C4-2B (cell line): ENCODE measurements at regions not wholly inside any gene's neighbourhood (a gene's known extent, or its start where the extent isn't known, plus 50 kb on each side); places are given as distances from the start of the nearest gene placed in this dataset.

Experiments
- H3K27ac ChIP-seq: fragments of 450-650 bp; 2 replicates; pipeline ENCODE4 v1.5.1; 2017
- ZFX ChIP-seq: fragments of 450-650 bp; IDR thresholded peaks from 2 replicates; pipeline ENCODE4 v1.6.1; 2017
- TF ChIP-seq, protein P1 (sequence below): fragments of 450-650 bp; conservative IDR thresholded peaks from 2 replicates; pipeline ENCODE4 v1.5.1; 2017; ENCODE audit warnings: mild to moderate bottlenecking

DNA sequence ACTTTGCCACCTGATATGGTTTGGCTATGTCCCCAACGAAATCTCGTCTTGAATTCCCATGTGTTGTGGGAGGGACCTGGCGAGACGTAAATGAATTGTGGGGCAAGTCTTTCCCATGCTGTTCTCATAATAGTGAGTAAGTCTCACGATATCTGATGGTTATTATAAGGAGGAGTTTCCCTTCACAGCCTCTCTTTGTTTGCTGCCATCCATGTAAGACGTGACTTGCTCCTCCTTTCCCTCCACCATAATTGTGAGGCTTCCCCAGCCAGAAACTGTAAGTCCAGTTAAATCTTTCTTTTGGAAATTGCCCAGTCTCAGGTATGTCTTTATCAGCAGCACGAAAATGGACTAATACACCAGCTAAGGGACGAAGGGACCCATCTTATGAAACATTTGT lies 1303.3 kb downstream of the SUCLG1 start:
- TF ChIP-seq, protein P1, sequence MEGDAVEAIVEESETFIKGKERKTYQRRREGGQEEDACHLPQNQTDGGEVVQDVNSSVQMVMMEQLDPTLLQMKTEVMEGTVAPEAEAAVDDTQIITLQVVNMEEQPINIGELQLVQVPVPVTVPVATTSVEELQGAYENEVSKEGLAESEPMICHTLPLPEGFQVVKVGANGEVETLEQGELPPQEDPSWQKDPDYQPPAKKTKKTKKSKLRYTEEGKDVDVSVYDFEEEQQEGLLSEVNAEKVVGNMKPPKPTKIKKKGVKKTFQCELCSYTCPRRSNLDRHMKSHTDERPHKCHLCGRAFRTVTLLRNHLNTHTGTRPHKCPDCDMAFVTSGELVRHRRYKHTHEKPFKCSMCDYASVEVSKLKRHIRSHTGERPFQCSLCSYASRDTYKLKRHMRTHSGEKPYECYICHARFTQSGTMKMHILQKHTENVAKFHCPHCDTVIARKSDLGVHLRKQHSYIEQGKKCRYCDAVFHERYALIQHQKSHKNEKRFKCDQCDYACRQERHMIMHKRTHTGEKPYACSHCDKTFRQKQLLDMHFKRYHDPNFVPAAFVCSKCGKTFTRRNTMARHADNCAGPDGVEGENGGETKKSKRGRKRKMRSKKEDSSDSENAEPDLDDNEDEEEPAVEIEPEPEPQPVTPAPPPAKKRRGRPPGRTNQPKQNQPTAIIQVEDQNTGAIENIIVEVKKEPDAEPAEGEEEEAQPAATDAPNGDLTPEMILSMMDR: no peak
- TF ChIP-seq ZFX: no peak
- H3K27ac ChIP-seq: no peak overlapping the region

DNA sequence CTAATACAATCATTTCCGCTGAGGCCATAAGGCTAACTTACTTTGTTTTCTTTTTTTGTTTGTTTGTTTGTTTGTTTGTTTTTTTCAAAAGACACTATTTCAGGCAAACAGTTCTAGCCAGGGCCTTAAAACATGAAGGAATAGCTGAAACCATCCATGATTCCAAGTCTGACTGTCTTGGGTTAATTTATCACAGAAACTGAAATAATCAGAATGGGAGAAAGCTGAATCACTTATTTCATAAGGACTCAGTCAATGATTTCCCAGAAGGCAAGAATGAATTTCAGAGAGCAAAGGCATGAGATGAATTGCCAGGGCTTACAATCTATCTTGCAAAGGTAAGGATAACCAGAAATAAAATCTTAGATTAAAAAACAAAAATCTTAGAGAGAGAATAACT lies 1315.1 kb downstream of the SUCLG1 start:
- H3K27ac ChIP-seq: no peak overlapping the region
- TF ChIP-seq, protein P1: no peak
- TF ChIP-seq ZFX: no peak

DNA sequence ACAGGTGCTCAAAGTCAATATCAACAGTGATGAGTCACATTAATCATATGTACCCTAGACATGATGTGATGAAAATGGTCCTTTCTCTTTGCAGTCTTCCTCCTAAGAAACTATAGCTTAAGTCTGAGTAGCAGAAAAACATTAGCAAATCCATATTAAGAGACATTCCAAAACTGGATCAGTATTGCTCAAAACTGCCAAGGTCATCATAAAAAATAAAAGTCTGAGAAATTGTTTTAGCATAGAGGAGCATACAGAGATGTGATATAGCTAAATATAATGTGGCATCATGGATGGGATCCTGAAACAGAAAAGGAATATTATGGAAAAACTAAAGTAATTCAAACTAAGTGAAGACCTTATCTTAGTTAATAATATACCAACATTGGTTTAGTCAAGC lies 1316.1 kb downstream of the SUCLG1 start:
- H3K27ac ChIP-seq: no peak overlapping the region
- TF ChIP-seq ZFX: no peak

DNA sequence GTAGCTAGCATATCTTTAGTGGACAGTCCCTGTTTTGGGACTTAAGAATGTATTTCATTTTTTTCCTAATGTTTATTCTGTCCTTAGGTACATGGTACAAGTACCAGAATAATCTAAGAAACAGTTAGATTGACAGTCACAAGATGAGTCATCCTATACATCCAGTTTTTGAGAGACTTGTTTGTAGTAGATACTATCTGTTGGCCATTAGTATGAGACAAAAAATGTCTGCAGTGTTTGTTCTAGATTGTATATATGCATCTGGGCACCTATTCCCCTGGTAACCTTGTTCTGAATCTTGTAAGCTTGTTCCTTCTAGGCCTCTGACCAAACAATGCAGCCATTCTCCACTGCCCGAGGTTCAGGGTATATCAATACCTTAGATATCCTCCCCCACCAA lies 1343.5 kb downstream of the SUCLG1 start:
- no peak overlapping the region for H3K27ac ChIP-seq
- TF ChIP-seq ZFX: no peak
- TF ChIP-seq, protein P1: no peak

DNA sequence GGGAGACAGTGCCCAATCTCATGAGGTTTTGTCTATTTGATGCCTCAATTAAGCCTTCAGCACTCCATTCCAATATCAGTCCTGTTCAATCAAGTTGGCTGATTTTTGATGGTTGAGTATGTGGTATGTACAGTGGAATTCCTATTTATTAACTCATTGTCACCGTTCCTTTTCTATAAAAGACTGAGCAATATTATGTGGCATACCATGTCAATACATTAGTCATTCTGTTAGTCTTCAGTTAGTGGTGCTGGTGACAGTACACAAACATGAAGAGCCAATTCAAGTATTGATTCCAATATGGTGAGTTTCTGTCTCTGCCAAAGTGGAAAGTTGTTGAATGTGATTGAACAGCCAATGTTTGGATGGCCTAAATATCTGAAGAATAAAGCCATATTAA lies 1343.9 kb downstream of the SUCLG1 start:
- no peak overlapping the region for H3K27ac ChIP-seq
- TF ChIP-seq ZFX: no peak
- TF ChIP-seq, protein P1: no peak

DNA sequence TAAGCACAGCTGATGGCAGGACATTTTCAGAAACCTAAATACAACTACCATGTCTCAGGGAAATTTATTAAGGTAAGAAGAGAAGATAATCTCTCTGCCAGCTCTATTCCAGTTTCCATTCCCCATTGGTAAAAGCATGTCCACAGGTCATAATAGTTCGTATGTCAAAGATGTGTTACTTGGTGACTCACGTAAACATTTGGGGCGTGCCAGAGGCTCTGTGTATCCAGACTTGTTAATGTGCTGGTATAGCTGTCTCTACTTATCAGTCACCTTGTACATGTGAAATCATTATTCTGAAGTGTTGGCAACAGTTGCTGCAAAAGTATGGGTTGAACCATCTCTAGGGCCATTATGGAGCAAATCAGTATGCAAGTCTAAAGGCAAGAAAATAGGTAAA lies 1345.1 kb downstream of the SUCLG1 start:
- no peak overlapping the region for H3K27ac ChIP-seq
- no peak for TF ChIP-seq ZFX
- TF ChIP-seq, protein P1: no peak

DNA sequence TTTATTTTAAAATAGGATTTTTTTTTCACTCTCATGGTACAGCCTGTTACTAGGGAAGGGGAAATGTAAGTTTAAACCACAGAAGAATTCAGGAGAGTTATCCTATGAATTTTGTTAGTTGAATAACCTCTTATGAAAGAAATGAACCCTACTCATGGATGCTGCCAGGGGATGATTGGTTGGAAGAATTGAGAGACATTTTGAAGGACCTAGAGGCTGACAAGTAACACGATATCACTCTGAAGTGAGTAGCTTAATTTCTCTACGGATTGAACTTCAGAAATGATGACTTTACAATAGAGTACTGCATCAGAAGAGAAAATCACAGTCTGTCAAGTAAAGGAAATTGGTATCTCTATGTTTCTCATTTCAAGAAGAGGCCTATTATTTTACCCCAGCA lies 1346.2 kb downstream of the SUCLG1 start:
- no peak overlapping the region for H3K27ac ChIP-seq
- TF ChIP-seq, protein P1: no peak
- TF ChIP-seq ZFX: no peak

DNA sequence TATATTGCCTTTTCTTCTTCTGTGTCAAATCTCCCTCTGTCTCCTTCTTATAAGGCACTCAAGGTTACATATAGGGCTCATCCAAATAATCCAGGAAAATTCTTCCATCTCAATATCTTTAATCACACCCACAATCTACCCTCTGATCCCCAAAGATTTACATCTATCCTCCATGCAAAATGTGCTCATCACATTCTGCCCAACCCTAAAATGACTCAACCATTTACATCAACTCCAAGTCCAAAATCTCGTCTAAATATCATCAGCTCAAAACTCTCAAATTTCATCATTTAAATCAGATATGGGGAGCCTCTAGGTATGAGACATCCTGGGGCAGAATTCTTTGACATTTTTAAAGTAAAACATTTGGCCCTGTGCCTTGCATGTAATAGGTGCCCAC lies 1349.8 kb downstream of the SUCLG1 start:
- no peak overlapping the region for H3K27ac ChIP-seq
- no peak for TF ChIP-seq ZFX
- TF ChIP-seq, protein P1: no peak
